CMK (cell line): ENCODE measurements at regions not wholly inside any gene's neighbourhood (a gene's known extent, or its start where the extent isn't known, plus 50 kb on each side); places are given as distances from the start of the nearest gene placed in this dataset.

ENCODE experiments used
- DNase-seq: peaks from one replicate; pipeline ENCODE4 v3.0.0-alpha.2; 2010; ENCODE audit warnings: low read depth

GRCh38 chr20:62581308-62581707, 61.0 kb upstream of the SLCO4A1 start:
- DNase-seq, result no peak

DNA sequence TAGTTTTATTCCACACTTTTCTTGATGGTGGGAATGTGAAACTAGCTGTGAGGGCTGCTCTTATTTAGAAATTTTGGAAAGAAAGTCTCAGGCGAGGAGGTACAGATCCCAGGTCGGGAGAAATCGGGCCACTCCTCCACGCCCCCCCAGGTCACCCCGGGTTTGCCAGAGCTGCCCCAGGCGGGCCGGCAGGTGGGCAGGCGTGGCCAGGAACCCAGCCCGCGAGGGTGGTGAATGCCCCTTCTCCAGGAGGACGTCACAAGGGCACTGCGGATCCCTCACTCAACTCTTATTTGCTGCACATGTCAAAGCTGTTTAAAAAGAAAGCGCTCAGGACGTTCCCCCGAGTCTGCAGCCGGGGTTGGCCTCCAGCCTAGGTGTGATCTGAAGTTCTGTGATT, 60.5 kb upstream of the SLCO4A1 start:
- DNase-seq, result no peak

DNA sequence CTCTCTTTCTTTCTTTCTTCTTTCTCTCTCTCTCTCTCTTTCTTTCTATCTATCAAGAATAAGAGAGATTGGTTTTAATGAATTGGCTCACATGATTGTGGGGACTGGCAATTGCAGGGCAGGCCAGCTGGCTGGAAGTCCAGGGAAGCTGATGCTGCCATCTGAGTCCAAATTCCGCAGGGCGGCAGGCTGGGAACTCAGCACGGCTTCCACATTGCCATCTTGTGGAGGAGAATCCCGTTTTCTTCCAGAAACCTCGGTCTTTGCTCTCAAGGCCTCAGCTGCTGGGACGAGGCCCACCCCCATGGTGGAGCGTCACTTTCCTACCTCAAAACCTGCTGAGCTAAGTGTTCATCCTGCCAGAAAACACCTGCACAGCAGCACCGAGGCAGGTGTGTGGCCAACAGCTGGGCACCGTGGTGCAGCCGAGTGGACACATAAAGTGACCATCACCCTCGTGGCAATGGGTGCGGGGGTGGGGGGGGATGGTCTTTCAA, 58.8 kb upstream of the SLCO4A1 start:
- no peak for DNase-seq

- DNase-seq, result no peak
These were observed 57.4 kb upstream of the SLCO4A1 start for GRCh38 chr20:62584671-62585460.

DNA sequence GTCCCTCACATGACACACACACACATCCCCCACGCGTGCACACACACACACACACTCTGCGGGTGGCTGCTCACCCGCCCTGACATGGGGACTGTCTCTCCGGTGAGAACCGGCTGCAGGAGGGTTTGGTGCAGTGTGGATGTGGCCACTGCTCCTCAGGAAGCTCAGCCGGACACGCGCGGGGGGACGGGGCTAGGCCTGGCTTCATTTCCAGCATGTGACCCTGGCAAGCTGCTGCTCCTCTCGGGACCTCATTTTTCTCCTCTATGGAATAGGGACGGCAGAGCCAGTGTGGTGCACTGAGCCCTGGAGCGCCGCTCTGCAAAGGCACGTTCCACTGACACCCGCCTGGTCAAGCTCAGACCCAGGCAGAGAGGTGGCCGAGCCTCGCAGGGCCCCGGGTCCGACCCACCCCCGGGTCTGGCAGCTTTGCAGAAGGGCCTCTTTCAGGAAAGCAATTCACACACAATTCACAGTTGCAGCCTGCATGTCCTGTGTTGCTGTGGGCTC, 56.8 kb upstream of the SLCO4A1 start:
- no peak for DNase-seq

DNA sequence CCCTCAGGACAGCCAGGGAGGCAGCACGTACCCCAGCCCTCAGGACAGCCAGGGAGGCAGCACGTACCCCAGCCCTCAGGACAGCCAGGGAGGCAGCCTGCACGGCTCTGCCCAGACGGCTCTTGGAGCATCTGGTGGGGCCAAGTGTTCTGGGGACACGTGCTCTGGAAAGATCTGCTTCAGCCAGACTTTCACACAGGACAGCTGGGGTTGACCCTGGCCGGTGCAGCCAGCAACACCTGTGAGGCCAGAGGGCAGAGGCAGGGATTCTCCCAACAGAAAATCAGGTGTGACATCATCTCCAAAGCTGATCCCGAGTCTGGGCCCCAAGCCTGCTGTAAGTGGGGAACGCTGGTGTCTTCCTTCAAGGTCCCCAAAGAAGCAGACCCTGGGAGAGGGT, 55.5 kb upstream of the SLCO4A1 start:
- DNase-seq, result no peak

- DNase-seq, result no peak
These were observed 54.4 kb upstream of the SLCO4A1 start for GRCh38 chr20:62587757-62588402.

DNA sequence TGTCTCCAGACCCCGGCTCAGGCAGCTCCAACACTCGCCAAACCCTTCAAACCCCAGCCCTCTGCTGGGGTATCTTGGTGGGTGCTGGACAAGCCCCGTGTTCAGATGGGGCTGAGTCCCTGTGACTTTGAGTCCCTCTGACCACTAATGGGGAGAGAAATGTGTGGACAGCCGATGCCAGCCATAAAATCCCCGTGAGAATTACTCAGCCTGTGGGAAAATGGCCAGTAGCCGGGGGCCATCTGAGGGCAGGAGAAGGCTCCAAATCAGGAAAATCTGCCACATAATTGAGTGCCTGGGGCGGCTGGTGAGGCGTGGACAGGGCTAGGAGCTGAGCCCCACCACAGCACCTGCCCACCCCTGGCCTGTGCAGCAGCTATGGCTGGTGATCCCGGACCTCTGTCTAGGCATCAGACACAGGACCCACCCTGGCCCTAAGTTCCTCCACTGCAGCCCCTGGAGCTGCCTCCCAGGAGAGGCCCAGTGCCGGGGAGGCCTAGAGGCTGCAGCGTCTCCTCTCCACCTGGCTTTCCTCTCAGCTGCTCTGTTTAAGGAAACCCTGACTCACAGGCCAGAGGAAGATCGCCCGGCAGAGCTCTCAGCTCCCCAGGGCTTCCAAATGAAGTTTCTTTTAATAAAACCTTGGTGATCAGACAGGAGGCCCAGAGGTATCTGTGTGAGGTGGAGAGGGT, 53.7 kb upstream of the SLCO4A1 start:
- no peak for DNase-seq

DNA sequence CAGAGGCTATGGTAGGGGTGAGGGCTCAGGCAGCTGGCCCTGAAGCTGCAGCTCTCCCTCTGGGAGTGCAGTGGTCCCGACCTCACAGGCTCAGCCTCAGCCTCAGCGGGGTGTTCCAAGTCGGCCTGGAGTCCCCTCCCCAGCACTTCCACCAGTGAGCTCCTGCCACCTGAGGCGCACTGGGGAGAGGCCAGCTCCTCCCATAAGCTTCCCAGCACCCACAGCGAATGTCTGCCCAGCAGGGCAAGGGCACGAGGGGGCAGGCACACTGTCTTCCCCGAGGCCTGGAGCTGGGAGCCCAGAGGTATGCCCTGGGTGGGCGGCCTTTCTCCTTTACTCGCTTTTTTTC, 53.2 kb upstream of the SLCO4A1 start:
- no peak for DNase-seq

DNA sequence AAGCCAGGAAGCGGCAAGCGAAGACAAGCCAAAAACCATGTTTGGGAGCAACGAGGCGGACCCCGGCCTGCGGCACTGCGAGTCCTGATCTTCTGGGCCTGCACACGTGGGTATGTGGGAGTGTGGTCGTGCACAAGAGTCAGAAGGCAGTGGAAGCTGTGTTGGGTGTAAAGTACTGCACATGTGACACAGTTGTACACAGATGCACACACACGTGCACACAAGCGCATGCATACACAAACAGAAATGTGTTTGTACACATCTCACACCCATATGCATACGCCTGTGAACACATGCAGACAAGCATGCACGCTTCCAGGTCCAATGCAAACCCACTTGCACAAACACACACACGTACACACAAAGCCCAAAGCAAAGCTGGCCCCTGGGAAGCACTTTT, 52.6 kb upstream of the SLCO4A1 start:
- DNase-seq, result no peak

GRCh38 chr20:62590309-62591121, 51.8 kb upstream of the SLCO4A1 start:
- DNase-seq, result no peak

- DNase-seq, result no peak
These were observed 51.2 kb upstream of the SLCO4A1 start for GRCh38 chr20:62591122-62591468.

- no peak for DNase-seq
These were observed 50.7 kb upstream of the SLCO4A1 start for GRCh38 chr20:62591591-62591990.
